ENCODE measurements at regions not wholly inside any gene's neighbourhood (a gene's known extent, or its start where the extent isn't known, plus 50 kb on each side); places are given as distances from the start of the nearest gene placed in this dataset.

- TF ChIP-seq CTCF (IDR thresholded peaks at IDR 0.05; ENCODE audit: low read depth, low read length, poor library complexity, severe bottlenecking) (no peak), EZH2phosphoT487 (IDR thresholded peaks at IDR 0.05; ENCODE audit: borderline replicate concordance, low read length) (no peak)
These were observed 1115.5 kb upstream of the SLC10A2 start for GRCh38 chr13:104181526-104182231.
